GM23338 (cell line): ENCODE measurements at regions not wholly inside any gene's neighbourhood (a gene's known extent, or its start where the extent isn't known, plus 50 kb on each side); places are given as distances from the start of the nearest gene placed in this dataset.

Experiments used
- ATAC-seq: fragments of 200-7000 bp; cut with Tn5 transposase; 3 replicates; pipeline ENCODE4 v1.9.1; 2020
- DNase-seq: peaks from one replicate; pipeline ENCODE4 v3.0.0-alpha.2; 2015; ENCODE audit warnings: low spot score
- H2AFZ ChIP-seq: fragments of 200-600 bp; sonication (generic); 2 replicates; pipeline ENCODE4 v1.8.0; 2016; ENCODE audit warnings: antibody characterized with exemption, mild to moderate bottlenecking, moderate library complexity
- H3F3A ChIP-seq: fragments of 200-600 bp; sonication (generic); replicated peaks from 2 replicates; pipeline ENCODE4 v1.8.0; 2017; ENCODE audit warnings: antibody characterized with exemption, mixed run types, low read depth
- H3K27ac ChIP-seq: fragments of 200-600 bp; sonication (generic); 2 replicates; pipeline ENCODE4 v1.6.1; 2016; ENCODE audit warnings: low read depth
- H3K27me3 ChIP-seq: fragments of 200-600 bp; sonication (generic); 2 replicates; pipeline ENCODE4 v1.8.0; 2016; ENCODE audit warnings: mild to moderate bottlenecking, mixed run types, moderate library complexity; ENCODE audit not compliant: insufficient read depth
- H3K36me3 ChIP-seq: fragments of 200-600 bp; sonication (generic); 2 replicates; pipeline ENCODE4 v1.8.0; 2016; ENCODE audit warnings: mild to moderate bottlenecking; ENCODE audit not compliant: insufficient read depth
- H3K4me1 ChIP-seq: fragments of 200-600 bp; sonication (generic); 2 replicates; pipeline ENCODE4 v1.8.0; 2016; ENCODE audit warnings: mild to moderate bottlenecking, moderate library complexity; ENCODE audit not compliant: insufficient read depth
- H3K4me2 ChIP-seq: fragments of 200-600 bp; sonication (generic); 2 replicates; pipeline ENCODE4 v1.7.1; 2017; ENCODE audit warnings: mixed run types
- H3K4me3 ChIP-seq: fragments of 200-600 bp; sonication (generic); 2 replicates; pipeline ENCODE4 v1.6.1; 2016; ENCODE audit warnings: mixed run types
- H3K79me2 ChIP-seq: fragments of 200-600 bp; sonication (generic); replicated peaks from 2 replicates; pipeline ENCODE4 v1.8.0; 2017; ENCODE audit warnings: mild to moderate bottlenecking; ENCODE audit not compliant: insufficient read depth
- H3K9me2 ChIP-seq: fragments of 200-600 bp; sonication (generic); 2 replicates; pipeline ENCODE4 v1.8.0; 2017; ENCODE audit not compliant: insufficient read depth
- H4K20me1 ChIP-seq: fragments of 200-600 bp; sonication (generic); replicated peaks from 2 replicates; pipeline ENCODE4 v1.8.0; 2017; ENCODE audit warnings: mild to moderate bottlenecking; ENCODE audit not compliant: insufficient read depth
- H3K27ac Mint-ChIP-seq: 2 replicates; pipeline ENCODE4 v1.8.0; 2020; ENCODE audit warnings: inconsistent platforms, mild to moderate bottlenecking, moderate library complexity, mixed read lengths
- H3K27me3 Mint-ChIP-seq: 3 replicates; pipeline ENCODE4 v1.8.0; 2022; ENCODE audit warnings: low read depth, mild to moderate bottlenecking, moderate library complexity, mixed read lengths, inconsistent platforms; ENCODE audit not compliant: insufficient read depth, poor library complexity
- H3K36me3 Mint-ChIP-seq: 3 replicates; pipeline ENCODE4 v1.8.0; 2021; ENCODE audit warnings: low read depth, mild to moderate bottlenecking, inconsistent platforms, moderate library complexity, mixed read lengths
- H3K4me1 Mint-ChIP-seq: 3 replicates; pipeline ENCODE4 v1.8.0; 2020; ENCODE audit warnings: mild to moderate bottlenecking, inconsistent platforms, mixed read lengths
- H3K4me3 Mint-ChIP-seq: 3 replicates; pipeline ENCODE4 v1.8.0; 2021; ENCODE audit warnings: moderate library complexity, mild to moderate bottlenecking, inconsistent platforms, mixed read lengths
- H3K9me3 Mint-ChIP-seq: 3 replicates; pipeline ENCODE4 v1.8.0; 2020; ENCODE audit warnings: moderate library complexity, mild to moderate bottlenecking, inconsistent platforms, mixed read lengths
- EZH2 ChIP-seq: fragments of 200-600 bp; sonication (generic); IDR thresholded peaks from one replicate; pipeline ENCODE4 v1.8.0; 2017; ENCODE audit warnings: antibody characterized with exemption, mild to moderate bottlenecking, low read depth; ENCODE audit not compliant: unreplicated experiment
- EZH2phosphoT487 ChIP-seq: fragments of 200-600 bp; sonication (generic); IDR thresholded peaks from one replicate; pipeline ENCODE4 v1.8.1; 2018; ENCODE audit warnings: antibody characterized with exemption; ENCODE audit not compliant: unreplicated experiment
- JUNB ChIP-seq: IDR thresholded peaks from one replicate; pipeline ENCODE4 v1.6.1; 2016; ENCODE audit warnings: antibody characterized with exemption; ENCODE audit not compliant: unreplicated experiment
- NANOG ChIP-seq: IDR thresholded peaks from 2 replicates; pipeline ENCODE4 v1.6.1; 2016; ENCODE audit warnings: antibody characterized with exemption, borderline replicate concordance
- STAT1 ChIP-seq: IDR thresholded peaks from one replicate; pipeline ENCODE4 v1.6.1; 2016; ENCODE audit warnings: antibody characterized with exemption; ENCODE audit not compliant: unreplicated experiment
- ZNF114 ChIP-seq: fragments of 250-450 bp; sonication (Bioruptor Pico); IDR thresholded peaks from 2 replicates; pipeline ENCODE4 v1.5.0; 2020; ENCODE audit warnings: mild to moderate bottlenecking, moderate library complexity
- ZNF331 ChIP-seq: fragments of 250-450 bp; sonication (Bioruptor Pico); IDR thresholded peaks from 2 replicates; pipeline ENCODE4 v1.5.0; 2020; ENCODE audit warnings: low read depth, mild to moderate bottlenecking, moderate library complexity
- TF ChIP-seq, protein P1 (sequence below): IDR thresholded peaks from 2 replicates; pipeline ENCODE4 v1.6.1; 2016; ENCODE audit warnings: antibody characterized with exemption
- TF ChIP-seq, protein P2 (sequence below): fragments of 250-450 bp; sonication (Bioruptor Pico); IDR thresholded peaks from 2 replicates; pipeline ENCODE4 v1.5.0; 2020; ENCODE audit warnings: mild to moderate bottlenecking, moderate library complexity

DNA sequence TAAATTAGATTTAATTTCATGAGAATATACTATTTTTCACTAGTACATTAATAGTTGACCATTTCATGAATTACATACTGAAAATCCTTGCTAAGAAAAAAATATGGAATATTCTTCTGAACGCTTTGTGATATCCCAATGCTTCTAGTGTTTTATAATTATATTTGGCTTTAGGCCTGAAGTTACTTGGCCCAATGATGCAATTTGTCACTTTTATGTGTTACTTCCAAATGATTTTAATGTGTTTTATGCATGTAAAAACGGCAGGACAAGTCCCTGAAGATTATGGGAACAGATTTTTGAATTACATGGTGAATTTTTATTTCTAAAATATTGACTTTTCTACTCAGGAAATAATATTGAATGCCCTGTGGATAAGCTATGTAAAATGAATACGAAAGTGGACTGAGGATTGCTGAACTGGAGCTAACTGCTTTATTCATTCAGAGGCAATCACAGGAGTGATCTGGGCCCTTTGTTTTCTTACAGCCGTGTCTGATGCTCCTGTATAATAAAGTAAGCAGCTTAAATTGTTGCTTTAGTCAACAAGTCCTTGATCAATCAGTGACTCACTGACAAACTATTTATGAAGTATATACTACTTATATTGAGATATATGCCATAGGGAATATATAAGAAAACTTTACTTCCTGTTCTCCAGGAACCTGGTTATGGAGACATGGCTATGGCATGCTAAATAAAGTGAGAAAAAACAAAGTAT is 543.0 kb upstream of the RGS18 start (continued):
- no peak for TF ChIP-seq EZH2phosphoT487
- TF ChIP-seq JUNB = no peak
- TF ChIP-seq, protein P1, sequence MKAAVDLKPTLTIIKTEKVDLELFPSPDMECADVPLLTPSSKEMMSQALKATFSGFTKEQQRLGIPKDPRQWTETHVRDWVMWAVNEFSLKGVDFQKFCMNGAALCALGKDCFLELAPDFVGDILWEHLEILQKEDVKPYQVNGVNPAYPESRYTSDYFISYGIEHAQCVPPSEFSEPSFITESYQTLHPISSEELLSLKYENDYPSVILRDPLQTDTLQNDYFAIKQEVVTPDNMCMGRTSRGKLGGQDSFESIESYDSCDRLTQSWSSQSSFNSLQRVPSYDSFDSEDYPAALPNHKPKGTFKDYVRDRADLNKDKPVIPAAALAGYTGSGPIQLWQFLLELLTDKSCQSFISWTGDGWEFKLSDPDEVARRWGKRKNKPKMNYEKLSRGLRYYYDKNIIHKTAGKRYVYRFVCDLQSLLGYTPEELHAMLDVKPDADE = no peak

DNA sequence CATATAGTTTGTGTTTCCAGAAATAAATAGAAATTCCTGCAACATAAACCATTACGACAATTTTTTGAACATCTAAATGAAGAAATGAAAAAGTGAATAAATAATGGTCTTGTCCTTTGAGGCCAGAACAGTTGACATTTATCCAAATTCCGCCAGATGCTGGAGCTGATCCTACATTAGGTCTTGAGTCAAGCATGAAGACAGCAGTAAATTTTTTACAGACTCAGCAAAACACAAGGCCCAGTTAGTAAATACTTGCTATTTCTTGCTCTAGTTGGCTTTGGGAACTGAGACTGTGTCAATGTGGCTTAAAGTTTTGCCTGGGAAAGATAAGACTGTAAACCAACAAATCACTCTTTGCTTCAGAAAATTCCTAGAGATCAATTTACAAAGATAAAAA is 540.1 kb upstream of the RGS18 start:
- Histone ChIP-seq H3K4me1 (no peaks in the 10 kb centered on the region), H3K79me2 (no peaks in the 10 kb centered on the region), H2AFZ (no peak overlapping the region; the same call in 1 of the 2 replicates), H3K9me2 (no peaks in the 10 kb centered on the region), H3K27ac (no peak overlapping the region), H3K36me3 (no peaks in the 10 kb centered on the region), H3K4me2 (no peak overlapping the region), H3K4me3 (no peak overlapping the region), H3F3A (no peaks in the 10 kb centered on the region), H3K27me3 (no peaks in the 10 kb centered on the region), H4K20me1 (no peaks in the 10 kb centered on the region)
- no peaks in the 10 kb centered on the region for H3K9me3 Mint-ChIP-seq
- no peaks in the 10 kb centered on the region for H3K4me1 Mint-ChIP-seq
- H3K36me3 Mint-ChIP-seq = no peaks in the 10 kb centered on the region
- H3K27ac Mint-ChIP-seq = no peak overlapping the region
- H3K27me3 Mint-ChIP-seq = no peaks in the 10 kb centered on the region
- no peak for DNase-seq
- TF ChIP-seq EZH2phosphoT487 = no peak
- TF ChIP-seq, protein P1 = no peak
- no peak for ATAC-seq
- no peak overlapping the region for H3K4me3 Mint-ChIP-seq

DNA sequence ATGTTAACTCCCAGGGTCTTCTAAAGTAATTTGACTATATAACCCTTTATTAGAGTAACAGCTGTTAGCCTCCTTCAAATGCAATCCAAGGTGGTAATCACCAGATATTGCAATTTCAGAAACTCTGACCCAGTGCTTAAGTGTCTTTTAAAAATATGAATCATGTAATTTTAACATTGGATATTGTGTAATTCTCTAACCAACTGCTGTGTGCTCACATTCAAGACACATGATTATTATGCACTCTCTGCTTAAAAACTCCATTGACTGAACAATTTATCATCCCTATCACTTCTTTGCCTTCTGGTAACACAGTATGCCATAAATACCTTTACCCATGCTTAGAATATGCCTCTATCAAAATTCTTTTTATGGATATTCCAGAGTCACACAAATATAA is 537.4 kb upstream of the RGS18 start:
- Mint-ChIP-seq H3K27me3 (no peaks in the 10 kb centered on the region), H3K27ac (no peak overlapping the region), H3K4me1 (no peaks in the 10 kb centered on the region), H3K4me3 (no peak overlapping the region), H3K36me3 (no peaks in the 10 kb centered on the region), H3K9me3 (no peaks in the 10 kb centered on the region)
- Histone ChIP-seq H2AFZ (no peak overlapping the region), H3K4me1 (no peaks in the 10 kb centered on the region), H3K36me3 (no peaks in the 10 kb centered on the region), H3K27ac (no peak overlapping the region), H3F3A (no peaks in the 10 kb centered on the region), H4K20me1 (no peaks in the 10 kb centered on the region), H3K4me2 (no peak overlapping the region), H3K27me3 (no peaks in the 10 kb centered on the region), H3K4me3 (no peak overlapping the region), H3K79me2 (no peaks in the 10 kb centered on the region), H3K9me2 (no peaks in the 10 kb centered on the region)
- DNase-seq = no peak
- no peak for ATAC-seq
- TF ChIP-seq JUNB = no peak
- no peak for TF ChIP-seq NANOG
- no peak for TF ChIP-seq STAT1
- no peak for TF ChIP-seq EZH2phosphoT487
- TF ChIP-seq EZH2 = no peak
- no peak for TF ChIP-seq ZNF114
- TF ChIP-seq, protein P1 = no peak
- TF ChIP-seq, protein P2, sequence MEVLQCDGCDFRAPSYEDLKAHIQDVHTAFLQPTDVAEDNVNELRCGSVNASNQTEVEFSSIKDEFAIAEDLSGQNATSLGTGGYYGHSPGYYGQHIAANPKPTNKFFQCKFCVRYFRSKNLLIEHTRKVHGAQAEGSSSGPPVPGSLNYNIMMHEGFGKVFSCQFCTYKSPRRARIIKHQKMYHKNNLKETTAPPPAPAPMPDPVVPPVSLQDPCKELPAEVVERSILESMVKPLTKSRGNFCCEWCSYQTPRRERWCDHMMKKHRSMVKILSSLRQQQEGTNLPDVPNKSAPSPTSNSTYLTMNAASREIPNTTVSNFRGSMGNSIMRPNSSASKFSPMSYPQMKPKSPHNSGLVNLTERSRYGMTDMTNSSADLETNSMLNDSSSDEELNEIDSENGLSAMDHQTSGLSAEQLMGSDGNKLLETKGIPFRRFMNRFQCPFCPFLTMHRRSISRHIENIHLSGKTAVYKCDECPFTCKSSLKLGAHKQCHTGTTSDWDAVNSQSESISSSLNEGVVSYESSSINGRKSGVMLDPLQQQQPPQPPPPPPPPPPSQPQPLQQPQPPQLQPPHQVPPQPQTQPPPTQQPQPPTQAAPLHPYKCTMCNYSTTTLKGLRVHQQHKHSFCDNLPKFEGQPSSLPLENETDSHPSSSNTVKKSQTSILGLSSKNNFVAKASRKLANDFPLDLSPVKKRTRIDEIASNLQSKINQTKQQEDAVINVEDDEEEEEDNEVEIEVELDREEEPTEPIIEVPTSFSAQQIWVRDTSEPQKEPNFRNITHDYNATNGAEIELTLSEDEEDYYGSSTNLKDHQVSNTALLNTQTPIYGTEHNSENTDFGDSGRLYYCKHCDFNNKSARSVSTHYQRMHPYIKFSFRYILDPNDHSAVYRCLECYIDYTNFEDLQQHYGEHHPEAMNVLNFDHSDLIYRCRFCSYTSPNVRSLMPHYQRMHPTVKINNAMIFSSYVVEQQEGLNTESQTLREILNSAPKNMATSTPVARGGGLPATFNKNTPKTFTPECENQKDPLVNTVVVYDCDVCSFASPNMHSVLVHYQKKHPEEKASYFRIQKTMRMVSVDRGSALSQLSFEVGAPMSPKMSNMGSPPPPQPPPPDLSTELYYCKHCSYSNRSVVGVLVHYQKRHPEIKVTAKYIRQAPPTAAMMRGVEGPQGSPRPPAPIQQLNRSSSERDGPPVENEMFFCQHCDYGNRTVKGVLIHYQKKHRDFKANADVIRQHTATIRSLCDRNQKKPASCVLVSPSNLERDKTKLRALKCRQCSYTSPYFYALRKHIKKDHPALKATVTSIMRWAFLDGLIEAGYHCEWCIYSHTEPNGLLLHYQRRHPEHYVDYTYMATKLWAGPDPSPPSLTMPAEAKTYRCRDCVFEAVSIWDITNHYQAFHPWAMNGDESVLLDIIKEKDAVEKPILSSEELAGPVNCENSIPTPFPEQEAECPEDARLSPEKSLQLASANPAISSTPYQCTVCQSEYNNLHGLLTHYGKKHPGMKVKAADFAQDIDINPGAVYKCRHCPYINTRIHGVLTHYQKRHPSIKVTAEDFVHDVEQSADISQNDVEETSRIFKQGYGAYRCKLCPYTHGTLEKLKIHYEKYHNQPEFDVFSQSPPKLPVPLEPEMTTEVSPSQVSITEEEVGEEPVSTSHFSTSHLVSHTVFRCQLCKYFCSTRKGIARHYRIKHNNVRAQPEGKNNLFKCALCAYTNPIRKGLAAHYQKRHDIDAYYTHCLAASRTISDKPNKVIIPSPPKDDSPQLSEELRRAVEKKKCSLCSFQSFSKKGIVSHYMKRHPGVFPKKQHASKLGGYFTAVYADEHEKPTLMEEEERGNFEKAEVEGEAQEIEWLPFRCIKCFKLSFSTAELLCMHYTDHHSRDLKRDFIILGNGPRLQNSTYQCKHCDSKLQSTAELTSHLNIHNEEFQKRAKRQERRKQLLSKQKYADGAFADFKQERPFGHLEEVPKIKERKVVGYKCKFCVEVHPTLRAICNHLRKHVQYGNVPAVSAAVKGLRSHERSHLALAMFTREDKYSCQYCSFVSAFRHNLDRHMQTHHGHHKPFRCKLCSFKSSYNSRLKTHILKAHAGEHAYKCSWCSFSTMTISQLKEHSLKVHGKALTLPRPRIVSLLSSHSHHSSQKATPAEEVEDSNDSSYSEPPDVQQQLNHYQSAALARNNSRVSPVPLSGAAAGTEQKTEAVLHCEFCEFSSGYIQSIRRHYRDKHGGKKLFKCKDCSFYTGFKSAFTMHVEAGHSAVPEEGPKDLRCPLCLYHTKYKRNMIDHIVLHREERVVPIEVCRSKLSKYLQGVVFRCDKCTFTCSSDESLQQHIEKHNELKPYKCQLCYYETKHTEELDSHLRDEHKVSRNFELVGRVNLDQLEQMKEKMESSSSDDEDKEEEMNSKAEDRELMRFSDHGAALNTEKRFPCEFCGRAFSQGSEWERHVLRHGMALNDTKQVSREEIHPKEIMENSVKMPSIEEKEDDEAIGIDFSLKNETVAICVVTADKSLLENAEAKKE (CRISPR knock-in tag) = no peak
- TF ChIP-seq ZNF331 (CRISPR knock-in tag) = no peak
